ENCODE measurements at regions not wholly inside any gene's neighbourhood (a gene's known extent, or its start where the extent isn't known, plus 50 kb on each side); places are given as distances from the start of the nearest gene placed in this dataset.

DNA sequence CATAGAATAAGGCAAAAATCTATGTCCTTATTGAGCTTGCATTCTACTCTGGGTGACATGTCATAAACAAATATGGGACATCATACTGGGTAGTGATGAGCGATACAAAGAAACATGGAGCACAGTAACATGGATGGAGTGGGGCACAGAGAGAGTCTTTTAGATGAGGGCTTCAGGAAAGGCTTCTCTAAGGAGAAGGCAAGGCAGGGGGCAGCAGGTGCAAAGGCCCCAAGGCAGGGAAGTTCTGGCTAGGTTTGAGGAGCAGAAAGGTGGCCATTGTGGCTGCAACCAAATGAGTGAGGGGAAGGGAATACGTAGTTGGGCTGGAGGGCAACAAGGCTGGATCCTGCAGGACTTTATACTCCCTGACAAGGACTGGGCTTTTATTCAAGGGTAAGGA is 211.4 kb downstream of the HERPUD2 start:
- peaks cover 44% of the 10 kb centered on the region for H3K4me1 Mint-ChIP-seq (ENCODE audit: unreplicated experiment)
- peaks cover 5% of the 10 kb centered on the region for H3K9me3 Mint-ChIP-seq
- DNase-seq (ENCODE audit: extremely low spot score, unreplicated experiment) = no peak
- H3K36me3 Mint-ChIP-seq = no peaks in the 10 kb centered on the region
- no peak overlapping the region for H3K27ac Mint-ChIP-seq
- H3K4me3 Mint-ChIP-seq = no peak overlapping the region
- no peak for TF ChIP-seq CTCF (conservative IDR thresholded peaks at IDR 0.05)
- peaks cover 3% of the 10 kb centered on the region for H3K27me3 Mint-ChIP-seq

DNA sequence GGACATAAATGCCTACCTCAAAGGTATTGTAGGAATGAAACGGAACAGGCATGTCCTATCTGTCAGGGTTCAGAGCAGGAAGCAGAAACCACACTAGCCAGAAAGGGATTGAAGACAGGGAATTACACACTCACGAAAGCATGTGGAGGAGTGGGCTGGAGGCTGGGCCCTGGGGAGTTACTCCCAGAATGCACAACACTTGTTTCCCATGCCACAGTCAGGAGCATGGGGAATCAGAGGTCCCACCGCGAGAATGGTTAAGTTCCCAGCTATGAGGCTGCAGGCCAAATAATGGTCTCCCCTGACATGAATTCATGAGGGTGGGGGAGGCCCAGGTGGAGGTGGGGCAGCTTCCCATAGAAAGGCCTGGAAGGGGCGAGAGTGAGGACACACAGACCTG is 212.7 kb downstream of the HERPUD2 start:
- no peak for TF ChIP-seq CTCF (conservative IDR thresholded peaks at IDR 0.05)
- peak overlapping the region; percentile 81 for H3K27ac Mint-ChIP-seq
- H3K4me1 Mint-ChIP-seq (ENCODE audit: unreplicated experiment) = peaks cover 44% of the 10 kb centered on the region
- H3K4me3 Mint-ChIP-seq = no peak overlapping the region
- peaks cover 3% of the 10 kb centered on the region for H3K27me3 Mint-ChIP-seq
- H3K36me3 Mint-ChIP-seq = no peaks in the 10 kb centered on the region
- peaks cover 12% of the 10 kb centered on the region for H3K9me3 Mint-ChIP-seq
- no peak for DNase-seq (ENCODE audit: extremely low spot score, unreplicated experiment)

GRCh38 chr7:35480806-35481205 is 214.1 kb downstream of the HERPUD2 start:
- H3K4me1 Mint-ChIP-seq (ENCODE audit: unreplicated experiment) = peaks cover 39% of the 10 kb centered on the region
- DNase-seq (ENCODE audit: extremely low spot score, unreplicated experiment) = no peak

DNA sequence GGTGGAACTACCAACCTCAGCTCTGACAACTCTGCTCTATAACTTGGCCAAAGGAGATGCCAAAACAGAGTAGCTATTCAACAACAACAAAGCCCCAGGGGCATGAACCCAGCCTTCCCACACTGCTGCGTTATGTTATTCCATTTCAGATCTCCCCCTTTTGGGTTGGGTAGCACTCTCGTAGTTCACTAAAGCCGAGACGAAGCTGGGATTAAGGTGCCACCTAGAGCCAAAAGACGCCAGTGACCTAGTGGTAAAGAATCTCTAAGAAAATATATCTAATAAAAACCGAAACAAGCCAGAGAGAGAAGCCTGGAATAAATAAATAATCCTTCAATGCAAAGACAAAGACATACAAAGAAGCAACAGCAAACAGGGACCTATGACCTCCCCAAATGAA is 217.3 kb downstream of the HERPUD2 start:
- TF ChIP-seq CTCF (conservative IDR thresholded peaks at IDR 0.05) = no peak
- no peak for DNase-seq (ENCODE audit: extremely low spot score, unreplicated experiment)
- Mint-ChIP-seq H3K4me1 (ENCODE audit: unreplicated experiment) (peaks cover 20% of the 10 kb centered on the region), H3K4me3 (no peak overlapping the region), H3K27ac (no peak overlapping the region), H3K27me3 (peaks cover 3% of the 10 kb centered on the region), H3K36me3 (no peaks in the 10 kb centered on the region), H3K9me3 (peaks cover 17% of the 10 kb centered on the region)

More at GRCh38 chr7:35480806-35481205, 214.1 kb downstream of the HERPUD2 start:
- Mint-ChIP-seq H3K9me3 (peaks cover 17% of the 10 kb centered on the region), H3K36me3 (no peaks in the 10 kb centered on the region), H3K4me3 (peak overlapping the region; percentile 13), H3K27me3 (peaks cover 3% of the 10 kb centered on the region), H3K27ac (no peak overlapping the region)
- TF ChIP-seq CTCF (conservative IDR thresholded peaks at IDR 0.05) = no peak

- Mint-ChIP-seq H3K36me3 (no peaks in the 10 kb centered on the region), H3K27ac (no peak overlapping the region), H3K4me1 (ENCODE audit: unreplicated experiment) (no peaks in the 10 kb centered on the region), H3K9me3 (peaks cover 12% of the 10 kb centered on the region), H3K4me3 (no peak overlapping the region), H3K27me3 (no peaks in the 10 kb centered on the region)
- no peak for TF ChIP-seq CTCF (conservative IDR thresholded peaks at IDR 0.05)
- no peak for DNase-seq (ENCODE audit: extremely low spot score, unreplicated experiment)
Observed at GRCh38 chr7:35474100-35474499, 220.2 kb upstream of the TBX20 start.

DNA sequence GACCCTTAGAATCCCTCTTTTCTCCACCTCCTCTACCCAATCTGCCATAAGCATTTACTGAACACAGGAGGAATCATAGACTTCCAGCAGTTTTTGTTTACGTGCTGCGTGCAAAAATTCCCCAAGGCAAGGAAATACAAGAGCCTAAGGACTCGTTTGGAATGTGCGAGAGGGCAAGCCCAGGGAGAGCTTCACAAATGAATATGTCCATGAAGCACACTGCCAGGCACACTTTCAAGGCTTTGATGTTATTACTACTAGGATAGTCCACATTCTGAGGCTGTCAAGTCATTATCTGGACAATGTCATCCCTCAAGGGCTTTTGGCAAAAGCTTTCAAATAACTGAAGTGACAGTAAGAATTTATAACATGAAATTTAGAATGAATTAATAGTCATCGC is 214.7 kb upstream of the TBX20 start:
- Mint-ChIP-seq H3K36me3 (no peaks in the 10 kb centered on the region), H3K4me3 (no peak overlapping the region), H3K27me3 (peaks cover 9% of the 10 kb centered on the region), H3K9me3 (no peaks in the 10 kb centered on the region), H3K4me1 (ENCODE audit: unreplicated experiment) (no peaks in the 10 kb centered on the region), H3K27ac (no peak overlapping the region)
- no peak for DNase-seq (ENCODE audit: extremely low spot score, unreplicated experiment)
- TF ChIP-seq CTCF (conservative IDR thresholded peaks at IDR 0.05) = no peak

Measured in type B pancreatic cell (in vitro differentiated cells).